HG02870 (cell line): ENCODE measurements at regions not wholly inside any gene's neighbourhood (a gene's known extent, or its start where the extent isn't known, plus 50 kb on each side); places are given as distances from the start of the nearest gene placed in this dataset.

Experiments
- ATAC-seq: cut with Tn5 transposase; IDR thresholded peaks from one replicate; pipeline ENCODE4 v1.9.1; 2021; ENCODE audit warnings: mild to moderate bottlenecking, moderate library complexity; ENCODE audit not compliant: unreplicated experiment

DNA sequence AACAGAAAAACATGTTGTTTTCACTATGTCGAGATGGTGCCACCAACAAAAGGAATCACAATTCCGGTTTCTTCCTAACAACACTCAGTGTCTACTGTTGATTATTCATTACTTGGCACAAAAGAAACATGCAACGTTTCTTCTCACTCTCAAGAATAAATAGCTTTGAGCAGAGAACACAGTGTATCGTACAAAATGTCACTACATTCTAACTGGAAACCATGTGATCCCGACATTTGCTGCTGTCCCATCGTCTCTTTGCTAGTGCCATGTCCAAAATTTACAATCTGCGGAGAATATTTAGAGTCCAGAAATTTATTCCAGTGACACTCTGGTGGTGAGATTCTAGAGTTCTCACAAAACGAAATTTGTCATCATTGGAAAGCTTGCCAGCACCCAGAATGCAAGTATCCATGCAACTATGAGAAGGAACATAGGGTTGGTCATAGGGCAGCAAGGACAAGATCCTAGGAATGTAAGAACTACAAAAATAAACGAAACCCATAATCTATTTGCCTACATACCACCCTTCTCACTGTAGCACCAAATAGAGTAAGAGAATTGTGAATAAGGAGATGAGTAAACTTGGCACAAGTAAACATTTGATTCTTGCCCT is 505.1 kb downstream of the LTN1 start:
- no peak for ATAC-seq

DNA sequence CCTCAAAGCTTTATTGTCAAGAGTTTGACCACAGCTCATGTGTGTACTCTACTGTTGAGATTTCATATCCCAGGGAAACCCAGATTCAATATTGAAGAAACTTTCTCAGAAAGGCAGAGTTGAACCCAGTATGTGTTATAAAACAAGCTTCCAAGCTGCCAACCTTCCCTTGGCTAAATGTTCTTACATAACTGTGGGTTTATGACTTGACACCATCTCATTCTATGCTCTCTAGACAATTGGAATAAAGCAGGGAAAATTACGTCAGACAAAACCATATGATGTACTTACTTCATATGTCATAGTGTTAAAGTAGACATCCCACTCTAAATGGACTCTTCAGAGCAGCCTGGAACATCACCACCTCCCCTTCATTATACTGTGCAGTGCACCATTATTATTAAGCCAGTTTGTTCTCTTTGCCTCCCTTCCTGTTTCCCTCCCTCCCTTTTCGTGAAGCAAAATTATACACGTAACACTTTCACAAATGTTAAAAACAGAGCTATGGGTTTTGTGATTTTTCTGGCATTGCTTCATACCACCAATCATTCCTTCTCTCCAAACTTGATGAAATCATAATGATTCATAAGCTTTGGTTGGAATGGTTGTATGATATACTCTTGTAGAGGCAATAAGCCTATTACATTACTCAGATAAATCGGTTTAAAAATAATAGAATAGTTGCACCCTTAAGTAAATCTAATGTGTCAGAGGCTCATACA is 507.2 kb downstream of the LTN1 start:
- ATAC-seq, result no peak

DNA sequence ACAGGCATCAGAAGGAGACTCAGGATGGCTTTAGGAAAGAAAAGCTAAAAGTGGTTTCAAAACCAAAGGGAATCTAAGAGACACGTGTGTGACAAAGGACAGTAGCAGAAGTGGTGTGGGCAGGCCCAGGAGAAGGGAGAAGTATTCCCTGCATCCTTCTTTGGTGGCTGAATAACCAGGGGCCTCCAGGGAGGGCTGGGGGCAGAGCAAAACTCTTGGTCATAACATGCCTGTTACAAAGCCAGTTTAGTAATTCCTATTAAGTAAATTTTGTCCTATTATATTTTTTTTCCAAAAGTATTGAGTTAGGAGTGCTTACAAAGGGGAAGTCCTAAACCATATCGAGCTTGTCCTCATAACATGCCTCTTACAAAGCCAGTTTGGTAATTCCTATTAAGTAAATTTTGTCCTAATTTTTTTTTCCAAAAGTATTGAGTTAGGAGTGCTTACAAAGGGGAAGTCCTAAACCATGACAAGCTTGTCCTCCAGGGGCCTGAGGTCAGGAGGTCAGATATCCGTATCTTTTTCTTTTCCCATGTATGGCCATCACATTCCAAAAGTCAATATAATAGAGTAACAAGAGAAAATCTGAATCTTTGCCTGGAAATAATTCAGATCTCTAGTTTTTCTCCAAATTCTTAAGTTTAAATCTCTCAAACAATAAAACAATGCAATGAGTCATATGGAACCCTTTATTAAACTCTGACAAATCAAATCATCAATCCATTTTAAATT is 509.2 kb downstream of the LTN1 start:
- no peak for ATAC-seq

DNA sequence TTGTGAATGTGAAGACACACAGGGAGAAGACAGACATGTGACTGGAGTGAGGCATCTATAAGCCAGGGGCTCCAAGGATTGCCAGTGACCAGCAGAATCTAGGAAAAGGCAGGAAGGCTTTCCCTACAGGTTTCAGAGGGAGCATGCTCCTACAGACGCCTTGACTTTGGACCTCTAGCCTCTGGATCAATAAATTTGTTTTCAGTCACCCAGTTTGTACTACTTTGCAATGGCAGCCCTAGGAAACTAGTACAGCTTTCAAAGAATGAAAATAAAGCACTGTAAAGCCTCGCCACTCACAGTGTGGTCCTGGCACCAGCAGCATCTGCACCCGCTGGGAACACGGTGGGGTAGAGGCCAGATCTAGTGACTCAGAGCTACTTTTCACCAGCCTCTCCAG is 510.0 kb downstream of the LTN1 start:
- ATAC-seq, result no peak

DNA sequence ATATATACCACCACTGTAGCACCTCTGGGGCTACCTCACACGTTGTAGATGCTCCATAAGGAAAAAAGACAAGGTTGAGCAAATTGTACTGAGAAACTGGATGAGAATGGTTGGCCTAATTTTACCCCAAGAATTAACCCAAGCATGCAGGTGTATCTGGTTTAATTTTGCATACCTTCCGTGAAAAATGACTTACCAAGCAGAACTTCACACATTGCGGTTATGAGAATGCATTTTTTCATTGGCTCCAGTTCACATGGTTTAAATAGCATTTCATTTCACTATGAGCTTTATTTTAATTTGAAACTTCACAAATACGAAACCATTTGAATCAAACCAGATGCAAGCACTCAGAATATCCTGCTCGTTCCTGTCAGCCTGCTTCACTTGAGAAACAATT is 512.2 kb downstream of the LTN1 start:
- peak; percentile 70 for ATAC-seq

DNA sequence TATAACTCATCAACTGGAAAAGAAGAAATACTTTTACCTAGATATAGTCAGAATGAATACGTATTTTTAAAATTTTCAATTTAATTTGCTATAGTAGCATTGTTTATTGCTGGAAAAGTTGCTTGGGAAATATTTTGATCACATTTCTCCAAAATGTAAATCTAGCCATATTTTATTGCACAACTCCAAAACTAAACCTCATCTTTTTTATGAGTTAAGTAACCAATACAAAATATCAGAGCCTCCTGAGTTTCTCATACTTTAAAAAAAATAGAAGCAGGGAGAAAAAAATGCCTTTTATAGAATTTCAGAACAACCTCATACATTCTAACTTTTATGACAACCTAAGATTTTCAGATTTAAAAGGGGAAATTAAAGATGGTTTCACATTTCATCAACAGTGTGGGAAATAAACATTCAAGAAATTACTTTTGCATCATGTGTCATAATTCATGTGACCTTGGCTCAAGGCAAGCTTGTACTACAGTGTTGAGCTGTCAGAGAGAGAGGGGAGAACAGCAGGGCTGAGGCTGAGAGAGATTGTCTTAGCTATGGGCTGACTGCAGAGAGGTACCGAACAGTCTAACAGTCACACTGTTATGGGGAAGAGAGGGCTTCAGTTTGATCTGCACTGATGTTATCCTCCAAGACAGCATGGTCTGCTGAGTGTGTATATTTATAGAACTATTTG is 519.0 kb downstream of the LTN1 start:
- peak; percentile 86 for ATAC-seq

DNA sequence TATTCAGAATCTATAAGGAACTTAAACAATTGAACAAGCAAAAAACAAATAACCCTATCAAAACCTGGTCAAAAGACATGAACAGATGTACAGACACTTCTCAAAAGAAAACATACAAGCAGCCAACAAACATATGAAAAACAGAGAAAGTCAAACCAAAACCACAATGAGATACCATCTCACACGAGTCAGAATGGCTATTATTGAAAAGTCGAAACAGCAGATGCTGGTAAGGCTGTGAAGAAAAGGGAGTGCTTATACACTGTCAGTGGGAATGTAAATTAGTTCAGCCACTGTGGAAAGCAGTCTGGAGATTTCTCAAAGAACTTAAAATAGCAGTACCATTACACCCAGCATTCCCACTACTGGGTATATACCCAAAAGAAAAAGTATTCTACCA is 520.1 kb downstream of the LTN1 start:
- ATAC-seq, result peak; percentile 54

DNA sequence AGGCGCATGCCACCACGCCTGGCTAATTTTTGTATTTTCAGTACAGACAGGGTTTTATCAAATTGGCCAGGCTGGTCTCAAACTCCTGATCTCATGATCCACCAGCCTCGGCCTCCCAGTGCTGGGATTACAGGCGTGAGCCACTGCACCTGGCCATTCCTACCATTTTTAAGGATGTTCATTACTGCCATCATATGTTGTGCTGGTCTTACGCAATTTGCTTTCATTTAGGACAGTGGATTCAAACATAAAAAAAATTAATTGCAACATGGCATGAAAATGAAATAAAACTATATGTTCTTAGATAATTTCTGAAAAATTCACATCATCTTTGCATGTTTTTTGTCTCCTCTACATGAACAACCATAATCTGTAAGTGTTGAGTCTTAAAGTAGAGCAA is 527.7 kb downstream of the LTN1 start:
- ATAC-seq, result no peak

DNA sequence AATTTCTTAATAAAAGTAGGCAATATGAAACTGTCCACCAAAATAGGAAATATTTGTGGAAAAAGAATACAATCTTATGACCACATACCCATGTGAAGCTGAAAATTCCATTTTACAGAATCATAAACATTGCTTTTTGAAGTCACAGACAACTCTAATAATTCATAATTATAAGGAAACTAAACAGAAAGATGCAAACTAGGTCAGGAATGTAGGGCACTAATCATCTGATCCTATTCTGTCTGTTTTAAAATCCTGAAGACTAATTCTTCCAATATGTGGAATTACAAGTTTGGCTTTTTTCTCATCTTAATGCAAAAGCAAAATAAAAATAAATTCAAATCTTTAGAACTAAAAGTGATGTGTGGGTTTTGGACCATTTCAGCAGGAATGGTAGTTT is 528.6 kb downstream of the LTN1 start:
- ATAC-seq, result no peak

DNA sequence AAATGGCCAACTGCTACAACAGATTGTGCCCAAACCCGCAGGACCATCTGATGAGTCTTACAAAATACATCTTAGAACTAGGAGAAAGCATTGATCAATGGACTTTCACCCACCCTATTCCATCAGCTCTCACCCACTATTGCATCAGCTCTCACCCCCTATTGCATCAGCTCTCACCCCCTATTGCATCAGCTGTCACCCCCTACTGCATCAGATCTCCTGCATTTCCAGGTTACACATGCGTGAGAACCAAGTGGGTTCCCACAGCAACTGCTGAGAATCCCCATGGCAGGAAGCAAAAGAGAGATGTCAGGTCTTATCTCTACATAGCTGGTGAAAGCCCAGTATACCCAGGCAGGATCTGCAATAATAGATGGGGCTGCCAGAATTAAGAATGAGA is 533.5 kb downstream of the LTN1 start:
- no peak for ATAC-seq

DNA sequence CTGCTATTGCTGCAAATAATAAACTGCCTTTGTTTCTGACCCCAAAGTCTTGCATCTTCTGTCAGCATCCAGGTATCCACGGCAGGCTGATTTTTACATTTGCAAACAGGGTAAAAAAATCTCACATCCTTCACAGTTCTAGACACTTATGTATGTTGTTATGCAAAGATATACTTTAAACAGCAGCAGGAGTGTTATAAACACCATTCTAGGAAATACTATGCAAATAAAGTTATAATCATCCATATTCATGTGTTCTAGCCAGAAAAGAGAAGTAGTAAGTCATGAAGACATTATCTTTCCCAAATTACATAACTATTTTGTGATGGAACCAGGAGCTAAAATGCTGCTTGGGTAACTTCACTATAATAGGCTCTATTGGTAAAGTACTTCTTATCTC is 534.2 kb downstream of the LTN1 start:
- ATAC-seq, result no peak

DNA sequence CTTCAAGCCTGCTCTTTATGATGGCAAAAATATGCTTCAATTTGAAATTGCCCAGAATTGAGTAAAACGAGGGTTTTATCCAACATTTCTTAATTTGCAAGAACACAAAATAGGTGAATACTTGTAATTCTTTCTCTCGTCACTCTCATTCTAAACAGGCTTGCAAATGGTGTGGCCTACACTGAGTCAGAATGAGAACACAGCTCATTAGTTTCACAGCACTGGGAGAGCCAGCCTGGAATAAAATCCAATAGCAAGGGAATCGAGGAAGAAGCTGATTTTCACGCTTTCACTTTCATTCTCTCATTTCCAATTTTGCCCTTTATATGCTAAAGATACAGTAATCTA is 537.5 kb downstream of the LTN1 start:
- ATAC-seq, result no peak

DNA sequence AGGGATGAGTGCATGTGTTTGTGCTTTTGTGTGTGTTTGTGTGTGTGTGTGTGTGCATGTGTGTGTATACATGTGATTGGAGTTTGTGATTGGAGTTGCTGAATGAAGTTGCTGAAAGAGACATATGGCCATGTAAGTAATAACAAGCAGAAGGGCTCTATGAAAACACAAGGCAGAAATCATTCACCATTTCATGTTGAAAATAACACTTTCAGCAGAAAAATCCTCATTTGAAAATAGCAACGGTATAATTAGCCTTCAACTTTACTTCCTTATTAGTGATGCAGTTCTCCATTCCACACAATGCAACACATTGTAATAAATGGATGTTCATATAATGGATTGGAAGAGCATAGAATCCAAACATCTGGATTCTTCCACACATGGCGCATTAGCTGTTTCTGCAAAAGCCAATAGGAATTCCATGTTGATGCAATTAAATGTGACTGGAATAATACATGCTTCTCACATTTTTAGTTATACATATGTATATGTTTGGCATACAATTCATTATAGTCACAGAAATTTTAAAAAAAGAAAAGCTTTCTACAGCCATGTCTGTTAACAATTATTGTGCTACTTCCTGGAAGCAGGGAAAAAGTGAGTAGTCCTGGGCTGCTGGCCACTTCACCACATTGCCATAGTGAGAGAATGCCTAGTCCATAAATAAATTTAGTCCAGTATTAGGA is 538.0 kb downstream of the LTN1 start:
- no peak for ATAC-seq

DNA sequence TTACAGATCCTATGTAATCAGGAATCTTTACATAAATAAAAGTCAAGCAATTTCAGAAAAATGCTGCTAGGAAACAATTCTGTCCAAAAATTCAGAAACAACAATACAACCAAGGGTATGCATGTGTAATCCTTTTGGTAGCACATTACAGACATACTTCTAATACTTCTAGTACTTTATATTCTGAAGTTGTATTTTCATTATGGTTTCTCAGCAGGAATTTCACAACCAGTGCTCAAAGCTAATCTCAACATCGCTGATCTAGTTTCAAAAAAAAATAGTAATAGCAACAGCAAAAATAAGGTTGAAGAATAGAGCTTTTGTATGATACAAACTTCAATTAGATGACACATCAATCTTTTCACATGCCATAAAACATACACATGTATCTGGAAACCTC is 545.2 kb downstream of the LTN1 start:
- ATAC-seq, result no peak

DNA sequence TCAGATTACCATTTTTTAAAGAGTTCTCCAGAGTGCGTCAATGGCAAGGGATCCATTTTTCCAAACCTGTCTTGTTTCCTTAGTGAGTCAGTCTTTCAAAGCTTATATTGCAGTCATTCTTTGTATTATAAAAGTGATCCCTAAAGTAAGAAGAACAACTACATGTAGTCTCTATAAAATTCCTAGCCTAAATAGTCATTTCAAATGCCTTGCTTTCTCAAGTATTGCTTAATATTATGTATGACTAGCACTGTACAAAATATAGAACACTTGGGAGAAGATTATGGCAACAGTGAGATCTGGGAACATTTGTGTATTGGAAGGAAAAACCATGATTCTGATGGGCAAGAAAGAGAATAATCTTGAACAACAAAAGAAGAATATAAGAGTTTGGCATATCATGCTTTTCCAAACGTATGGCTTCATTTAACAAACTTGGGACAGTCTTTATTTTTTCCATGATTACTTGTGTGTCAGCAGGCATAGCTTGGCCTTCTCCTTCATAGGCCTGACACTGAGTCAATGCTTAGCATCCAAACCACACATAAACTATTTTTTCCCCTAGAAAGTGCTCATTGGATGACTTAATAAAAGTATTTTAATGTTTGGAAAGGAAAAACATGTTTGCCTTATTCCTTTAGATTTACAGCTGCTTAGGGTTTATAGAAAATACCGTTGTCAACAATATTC is 547.4 kb downstream of the LTN1 start:
- ATAC-seq, result no peak

DNA sequence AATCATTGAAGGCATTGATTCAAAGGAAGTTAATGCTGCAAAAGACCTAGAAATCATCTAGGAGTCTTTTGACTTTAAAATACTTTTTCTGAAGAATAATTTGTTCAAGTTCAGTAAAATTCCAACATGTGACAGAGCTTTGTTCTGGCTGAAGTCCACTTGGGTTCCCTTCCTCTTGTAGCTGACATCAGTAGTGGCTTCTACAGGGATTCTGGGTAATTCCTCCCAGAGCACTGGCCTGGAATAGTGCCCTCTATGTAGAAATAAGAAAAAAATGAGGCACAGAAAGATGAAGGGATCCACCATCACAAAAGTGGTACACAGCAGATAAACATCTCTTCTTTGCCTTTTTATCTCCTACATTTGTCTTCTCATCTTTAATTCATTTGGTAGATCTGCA is 548.1 kb downstream of the LTN1 start:
- no peak for ATAC-seq

DNA sequence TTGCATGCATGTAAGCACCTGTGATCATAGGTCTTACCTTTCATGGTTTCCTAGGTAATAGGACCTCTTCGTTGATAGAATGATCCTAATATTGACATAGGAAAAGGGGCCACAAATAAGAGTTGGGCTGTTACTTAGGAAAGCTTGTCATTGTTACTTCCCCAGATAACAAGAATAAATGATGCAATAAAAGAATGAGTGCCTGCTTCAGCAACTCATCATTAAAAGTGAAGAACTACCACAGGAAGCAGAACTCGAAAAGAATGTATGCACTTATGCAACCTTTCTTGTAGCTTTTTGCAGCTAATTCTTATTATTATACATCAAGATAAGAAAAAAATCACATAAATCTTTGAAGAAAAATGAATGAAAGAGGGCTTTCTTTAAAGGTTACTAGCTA is 548.6 kb downstream of the LTN1 start:
- ATAC-seq, result no peak

DNA sequence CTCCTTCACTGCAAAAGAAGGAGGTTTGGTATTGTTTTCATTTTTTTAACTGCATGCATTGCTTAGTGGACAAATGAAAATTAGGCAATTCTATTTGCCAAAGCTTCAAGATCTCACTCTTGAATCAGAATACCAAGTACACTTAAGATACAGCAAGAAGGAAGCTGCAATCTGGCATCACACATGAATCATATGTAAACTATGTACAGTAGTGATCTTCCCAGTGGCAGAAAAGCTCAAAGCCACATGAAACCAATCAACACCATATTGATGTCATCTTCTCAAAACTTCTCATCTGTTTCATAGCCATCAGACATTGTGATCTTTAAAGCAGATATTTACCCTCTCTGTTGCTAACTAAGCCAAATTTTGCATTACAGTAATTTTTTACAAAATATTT is 550.1 kb downstream of the LTN1 start:
- ATAC-seq, result no peak

DNA sequence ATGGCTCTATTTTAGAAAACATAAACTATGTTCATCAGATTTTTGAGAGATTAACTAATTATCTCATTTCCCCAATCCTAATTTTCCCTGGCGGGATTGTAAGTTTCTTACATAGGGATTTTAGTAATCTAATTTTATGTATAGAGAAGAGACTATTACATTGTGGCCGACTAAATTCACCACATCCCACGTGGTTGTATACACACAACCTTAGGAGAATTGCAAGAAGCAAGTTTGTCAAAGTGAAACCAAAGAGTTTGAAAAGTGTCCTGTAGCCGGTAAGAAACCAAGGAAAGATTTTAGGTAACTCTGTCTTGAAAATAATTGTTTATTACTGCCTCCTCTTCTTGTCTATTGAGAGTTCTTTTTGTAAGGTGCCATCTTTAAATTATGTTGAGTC is 550.6 kb downstream of the LTN1 start:
- no peak for ATAC-seq

DNA sequence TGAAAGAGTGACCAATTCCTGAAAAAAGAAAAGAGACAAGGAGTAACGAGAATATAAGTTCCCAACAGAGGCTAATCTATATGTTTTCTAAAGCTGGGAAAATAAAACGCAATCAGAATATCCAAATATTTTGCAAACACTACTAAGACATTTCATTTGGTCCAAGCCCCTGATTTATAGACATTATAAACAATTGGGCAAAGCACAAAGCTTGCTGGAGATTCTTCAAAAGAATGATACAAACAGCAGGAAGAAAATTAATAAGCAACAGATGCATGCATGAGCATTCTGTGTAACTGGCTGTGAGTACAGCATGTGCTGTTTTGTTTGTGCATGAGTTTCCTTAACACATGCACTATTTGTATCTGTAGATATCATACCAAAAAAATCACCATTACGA is 552.9 kb downstream of the LTN1 start:
- ATAC-seq, result no peak

DNA sequence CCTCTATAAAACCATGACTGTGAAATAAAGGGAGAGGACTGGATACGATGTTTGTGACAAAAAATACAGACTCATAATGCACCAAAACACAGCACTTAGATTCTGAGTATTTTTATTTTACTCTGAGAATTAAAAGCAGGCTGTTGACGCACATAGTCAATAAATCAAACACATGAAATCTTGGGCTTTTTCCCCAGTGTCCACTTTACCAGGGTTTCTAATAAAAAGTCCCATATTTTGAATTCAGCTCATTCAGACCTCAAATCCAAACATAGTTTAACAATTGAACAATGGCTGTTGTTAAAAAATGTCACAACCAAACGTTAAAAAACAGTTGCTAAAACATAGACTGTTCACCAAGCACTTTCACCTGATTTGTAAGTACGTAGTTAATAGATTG is 553.4 kb downstream of the LTN1 start:
- ATAC-seq, result no peak
